GM12872 (cell line): ENCODE measurements at regions not wholly inside any gene's neighbourhood (a gene's known extent, or its start where the extent isn't known, plus 50 kb on each side); places are given as distances from the start of the nearest gene placed in this dataset.

Source experiments
- CTCF ChIP-seq: IDR thresholded peaks from 3 replicates; pipeline ENCODE4 v1.5.1; 2011; ENCODE audit warnings: low read depth, mild to moderate bottlenecking, low read length, moderate library complexity; ENCODE audit not compliant: insufficient read depth

DNA sequence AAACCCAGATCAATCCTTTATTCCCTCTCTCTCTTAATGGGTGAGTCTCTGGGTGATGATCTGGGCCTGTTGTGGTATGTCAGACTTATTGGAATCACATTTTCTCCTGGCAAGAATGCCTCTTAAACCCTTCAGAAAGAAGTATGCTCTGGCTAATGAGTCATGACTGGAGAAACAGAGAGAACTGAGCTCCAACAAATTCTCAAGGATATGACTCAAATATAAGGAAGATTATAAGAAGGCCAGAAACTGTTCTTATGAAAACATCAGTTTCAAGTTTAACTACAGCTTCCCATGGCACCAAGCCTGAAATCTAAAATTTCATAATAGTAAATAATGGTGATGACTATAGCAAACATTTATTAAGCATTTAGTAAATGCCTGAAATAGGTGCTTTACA, 83.9 kb downstream of the OR5AK2 start:
- TF ChIP-seq CTCF, result no peak

DNA sequence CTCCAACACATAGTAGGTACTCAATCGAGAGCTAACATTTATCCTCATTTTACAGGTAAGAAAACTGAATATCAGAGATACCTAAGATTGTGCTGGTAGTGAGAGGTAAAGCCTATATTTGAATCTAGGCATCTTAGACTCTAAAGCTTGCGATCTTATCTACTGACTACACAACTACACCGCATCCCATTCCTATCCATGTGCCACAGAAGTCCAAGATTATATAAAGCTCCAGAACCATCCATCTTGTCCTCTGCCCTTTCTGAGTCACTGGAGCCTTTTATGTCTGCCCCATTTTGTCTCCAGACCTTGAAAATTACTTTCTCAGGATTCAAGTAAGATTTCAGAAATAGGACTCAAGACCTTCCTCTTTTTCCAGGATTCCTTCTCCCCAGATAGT, 84.4 kb downstream of the OR5AK2 start:
- TF ChIP-seq CTCF, result no peak

DNA sequence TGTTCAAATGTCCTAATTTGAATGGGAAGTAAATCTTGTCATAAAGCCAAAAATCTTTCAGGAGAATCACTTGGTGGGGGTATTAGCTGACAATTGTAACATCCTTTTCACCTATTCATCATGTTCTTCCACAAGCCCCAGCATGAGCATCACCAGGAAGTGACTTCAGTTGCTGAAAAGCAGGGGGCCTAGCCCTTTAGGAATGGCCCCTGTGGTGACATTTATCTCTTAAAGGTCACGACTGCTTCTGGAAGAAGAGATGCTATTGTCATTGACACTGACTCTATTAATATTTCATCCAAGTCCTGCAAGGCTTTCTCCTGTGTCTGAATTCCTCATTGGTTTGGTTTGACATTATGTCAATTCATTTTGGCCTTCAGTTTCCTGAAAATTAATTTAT, 92.6 kb downstream of the OR5AK2 start:
- TF ChIP-seq CTCF, result no peak

GRCh38 chr11:57082125-57082524, 93.4 kb downstream of the OR5AK2 start:
- no peak for TF ChIP-seq CTCF

DNA sequence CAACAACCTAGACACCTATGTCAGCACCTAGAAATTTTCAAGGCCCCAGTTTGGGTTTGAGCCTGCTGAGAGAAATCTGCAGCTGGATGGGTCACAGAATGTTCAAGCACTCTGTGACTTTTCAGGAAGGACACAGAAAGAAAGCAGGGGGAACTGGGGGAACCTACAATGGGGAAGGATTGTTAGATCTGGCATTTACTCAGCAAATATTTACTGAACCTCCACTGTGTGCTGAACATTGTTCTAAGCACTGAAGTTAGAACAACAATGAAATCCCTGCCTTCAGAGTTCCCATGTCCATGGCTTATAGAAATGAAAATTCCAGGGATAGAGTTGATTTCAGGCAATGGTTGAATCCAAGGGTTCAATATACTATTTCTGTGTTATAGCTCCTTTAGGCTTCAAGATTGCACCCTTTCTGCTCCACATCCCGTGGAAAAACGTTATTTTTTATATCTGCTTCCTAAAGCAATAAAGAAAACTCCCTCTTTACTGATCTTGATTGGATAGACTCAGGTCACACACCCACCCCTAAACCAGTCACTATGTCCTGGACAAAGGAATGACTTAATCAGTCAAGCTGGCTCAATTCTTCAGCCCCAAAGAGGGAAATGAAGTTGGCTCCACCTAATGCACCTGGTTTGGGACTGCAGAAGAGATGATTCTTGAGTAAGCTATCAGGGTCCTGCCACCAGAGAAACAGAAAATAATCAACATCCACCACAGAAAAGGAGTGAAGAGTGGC, 95.1 kb downstream of the OR5AK2 start:
- no peak for TF ChIP-seq CTCF

- no peak for TF ChIP-seq CTCF
These were observed 96.1 kb upstream of the LRRC55 start for GRCh38 chr11:57085611-57086010.

GRCh38 chr11:57087991-57088390, 93.8 kb upstream of the LRRC55 start:
- TF ChIP-seq CTCF, result no peak
